Fibroblast of lung (primary cell): ENCODE measurements at regions not wholly inside any gene's neighbourhood (a gene's known extent, or its start where the extent isn't known, plus 50 kb on each side); places are given as distances from the start of the nearest gene placed in this dataset.
A peak's percentile ranks its signal among the peaks of the same experiment; 100 is the strongest.

Experiments
- DNase-seq, 2 donors: peaks; one replicate each; pipeline versions ENCODE4 v3.0.0 to v3.0.0-alpha.2; 2010; ENCODE audit warnings: low read depth in 2 of 2
- H2AFZ ChIP-seq: 2 replicates; pipeline ENCODE4 v1.5.1; 2012; ENCODE audit warnings: low read length, control low read depth, inconsistent platforms
- H3K27ac ChIP-seq: 2 replicates; pipeline ENCODE4 v1.5.1; 2011; ENCODE audit warnings: low read length, control low read depth; ENCODE audit not compliant: insufficient read depth
- H3K27me3 ChIP-seq: 2 replicates; pipeline ENCODE4 v1.5.1; 2011; ENCODE audit warnings: mild to moderate bottlenecking, low read length; ENCODE audit not compliant: control insufficient read depth, insufficient read depth
- H3K36me3 ChIP-seq: 2 replicates; pipeline ENCODE4 v1.5.1; 2011; ENCODE audit warnings: low read length; ENCODE audit not compliant: control insufficient read depth, insufficient read depth
- H3K4me1 ChIP-seq: 2 replicates; pipeline ENCODE4 v1.5.1; 2011; ENCODE audit warnings: low read length; ENCODE audit not compliant: control insufficient read depth, insufficient read depth; ENCODE audit errors: extremely low read depth
- H3K4me2 ChIP-seq: 2 replicates; pipeline ENCODE4 v1.5.1; 2011; ENCODE audit warnings: low read length, control low read depth; ENCODE audit not compliant: insufficient read depth; ENCODE audit errors: extremely low read depth
- H3K4me3 ChIP-seq, 4 experiments: fragments of 200-600 bp in 1 of 4; sonication (generic) in 1 of 4; replicated peaks in 1 of 4; 2 replicates each; pipeline ENCODE4 v1.5.1; 2011 to 2016; ENCODE audit warnings: low read length in 4 of 4, low read depth in 3 of 4, mild to moderate bottlenecking in 3 of 4, control low read depth in 2 of 4, inconsistent platforms in 1 of 4, mixed read lengths in 1 of 4; ENCODE audit not compliant: insufficient read depth in 1 of 4; ENCODE audit errors: control extremely low read depth in 1 of 4
- H3K79me2 ChIP-seq: 2 replicates; pipeline ENCODE4 v1.5.1; 2012; ENCODE audit warnings: mild to moderate bottlenecking, low read length, inconsistent platforms; ENCODE audit not compliant: control insufficient read depth, insufficient read depth
- H3K9ac ChIP-seq: 2 replicates; pipeline ENCODE4 v1.5.1; 2011; ENCODE audit warnings: mild to moderate bottlenecking, low read length, control low read depth; ENCODE audit not compliant: insufficient read depth
- H3K9me3 ChIP-seq: 2 replicates; pipeline ENCODE4 v1.5.1; 2012; ENCODE audit warnings: low read depth, low read length; ENCODE audit not compliant: control insufficient read depth, insufficient read depth
- H4K20me1 ChIP-seq: 2 replicates; pipeline ENCODE4 v1.5.1; 2011; ENCODE audit warnings: low read length; ENCODE audit not compliant: control insufficient read depth, insufficient read depth; ENCODE audit errors: extremely low read depth
- EZH2 ChIP-seq: IDR thresholded peaks from 2 replicates; pipeline ENCODE4 v1.5.1; 2012; ENCODE audit warnings: low read length, control low read depth, mild to moderate bottlenecking; ENCODE audit errors: missing control alignments
- TF ChIP-seq, protein P1 (sequence below), 2 donors: IDR thresholded peaks in 1 of 2; conservative IDR thresholded peaks in 1 of 2; 1 replicate in 1 of 2; 2 replicates in 1 of 2; pipeline ENCODE4 v1.5.1; 2011 to 2012; ENCODE audit warnings: low read length in 2 of 2, control low read depth in 1 of 2, inconsistent platforms in 1 of 2, low read depth in 1 of 2, mild to moderate bottlenecking in 1 of 2

GRCh38 chr5:68551436-68551835 lies 335.9 kb downstream of the PIK3R1 start:
- peaks cover 9% of the 10 kb centered on the region for H3K4me1 ChIP-seq
- no peak overlapping the region for H3K27ac ChIP-seq
- no peaks in the 10 kb centered on the region for H3K36me3 ChIP-seq
- H3K4me2 ChIP-seq: no peak overlapping the region
- no peaks in the 10 kb centered on the region for H3K79me2 ChIP-seq
- no peaks in the 10 kb centered on the region for H4K20me1 ChIP-seq
- no peak overlapping the region for H3K9ac ChIP-seq
- DNase-seq: peak in 1 of 2 donors; percentile 23
- H3K4me3 ChIP-seq: no peak overlapping the region
- no peak for TF ChIP-seq EZH2
- TF ChIP-seq, protein P1, sequence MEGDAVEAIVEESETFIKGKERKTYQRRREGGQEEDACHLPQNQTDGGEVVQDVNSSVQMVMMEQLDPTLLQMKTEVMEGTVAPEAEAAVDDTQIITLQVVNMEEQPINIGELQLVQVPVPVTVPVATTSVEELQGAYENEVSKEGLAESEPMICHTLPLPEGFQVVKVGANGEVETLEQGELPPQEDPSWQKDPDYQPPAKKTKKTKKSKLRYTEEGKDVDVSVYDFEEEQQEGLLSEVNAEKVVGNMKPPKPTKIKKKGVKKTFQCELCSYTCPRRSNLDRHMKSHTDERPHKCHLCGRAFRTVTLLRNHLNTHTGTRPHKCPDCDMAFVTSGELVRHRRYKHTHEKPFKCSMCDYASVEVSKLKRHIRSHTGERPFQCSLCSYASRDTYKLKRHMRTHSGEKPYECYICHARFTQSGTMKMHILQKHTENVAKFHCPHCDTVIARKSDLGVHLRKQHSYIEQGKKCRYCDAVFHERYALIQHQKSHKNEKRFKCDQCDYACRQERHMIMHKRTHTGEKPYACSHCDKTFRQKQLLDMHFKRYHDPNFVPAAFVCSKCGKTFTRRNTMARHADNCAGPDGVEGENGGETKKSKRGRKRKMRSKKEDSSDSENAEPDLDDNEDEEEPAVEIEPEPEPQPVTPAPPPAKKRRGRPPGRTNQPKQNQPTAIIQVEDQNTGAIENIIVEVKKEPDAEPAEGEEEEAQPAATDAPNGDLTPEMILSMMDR (conservative IDR thresholded peaks at IDR 0.05 in 1 of 2, IDR thresholded peaks at IDR 0.05 in 1 of 2; ENCODE audit: low read depth in 1 of 2, low read length in 2 of 2): no peak
- no peak overlapping the region for H2AFZ ChIP-seq
- no peaks in the 10 kb centered on the region for H3K27me3 ChIP-seq
- H3K9me3 ChIP-seq: no peaks in the 10 kb centered on the region

DNA sequence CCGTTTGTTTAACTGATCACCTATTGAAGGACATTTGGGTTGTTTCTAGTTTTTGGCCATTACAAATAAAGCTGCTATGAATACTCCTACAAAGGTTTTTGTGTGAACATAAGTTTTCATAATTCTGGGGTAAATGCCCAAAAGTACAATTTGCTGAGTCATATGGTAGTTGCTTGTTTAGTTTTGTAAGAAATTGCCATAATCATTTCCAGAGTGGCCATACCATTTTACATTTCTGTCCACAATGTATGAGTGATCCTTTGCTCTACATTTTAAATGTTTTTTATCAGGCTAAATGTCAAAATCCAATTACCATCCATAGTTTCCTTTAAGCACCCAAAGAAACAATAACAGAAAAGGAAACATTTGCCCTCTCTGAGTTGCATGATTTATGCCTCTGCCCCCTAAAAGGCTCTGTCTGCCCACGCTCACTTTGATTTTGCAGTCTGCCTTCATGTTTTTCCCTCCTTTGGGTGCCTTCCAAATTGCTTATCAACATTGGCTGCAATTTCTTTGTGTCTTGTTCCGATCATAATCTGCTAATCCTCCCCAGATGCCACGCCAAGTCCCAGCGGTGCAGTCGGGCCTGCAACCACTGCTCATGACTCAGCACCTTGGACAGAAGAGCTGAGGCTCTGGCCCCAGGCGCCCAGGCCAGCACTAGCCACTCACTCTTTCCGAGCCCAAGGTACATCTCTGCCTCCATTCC lies 339.2 kb downstream of the PIK3R1 start:
- no peak overlapping the region for H3K27ac ChIP-seq
- no peak overlapping the region for H3K4me2 ChIP-seq

GRCh38 chr5:68555907-68556681 lies 340.5 kb downstream of the PIK3R1 start:
- Histone ChIP-seq H3K27ac (no peak overlapping the region), H3K4me3 (no peak overlapping the region), H3K4me2 (no peak overlapping the region), H3K79me2 (no peaks in the 10 kb centered on the region), H3K9ac (no peak overlapping the region), H3K27me3 (no peaks in the 10 kb centered on the region), H4K20me1 (no peaks in the 10 kb centered on the region), H3K9me3 (no peaks in the 10 kb centered on the region), H3K36me3 (no peaks in the 10 kb centered on the region), H3K4me1 (peaks cover 2% of the 10 kb centered on the region), H2AFZ (no peak overlapping the region)
- DNase-seq: peak in 1 of 2 donors; percentile 15
- TF ChIP-seq, protein P1 (conservative IDR thresholded peaks at IDR 0.05 in 1 of 2, IDR thresholded peaks at IDR 0.05 in 1 of 2; ENCODE audit: low read depth in 1 of 2, low read length in 2 of 2): no peak
- no peak for TF ChIP-seq EZH2

More for the DNA sequence above, 339.2 kb downstream of the PIK3R1 start:
- Histone ChIP-seq H3K27me3 (no peaks in the 10 kb centered on the region), H3K36me3 (no peaks in the 10 kb centered on the region), H2AFZ (no peak overlapping the region), H4K20me1 (no peaks in the 10 kb centered on the region), H3K79me2 (no peaks in the 10 kb centered on the region), H3K9ac (no peak overlapping the region), H3K9me3 (no peaks in the 10 kb centered on the region), H3K4me3 (no peak overlapping the region), H3K4me1 (peaks cover 2% of the 10 kb centered on the region)
- TF ChIP-seq, protein P1 (conservative IDR thresholded peaks at IDR 0.05 in 1 of 2, IDR thresholded peaks at IDR 0.05 in 1 of 2; ENCODE audit: low read depth in 1 of 2, low read length in 2 of 2): no peak
- TF ChIP-seq EZH2: no peak
- DNase-seq: peak; percentile 69 to 88
